GM19351 (cell line): ENCODE measurements at regions not wholly inside any gene's neighbourhood (a gene's known extent, or its start where the extent isn't known, plus 50 kb on each side); places are given as distances from the start of the nearest gene placed in this dataset.

ENCODE experiments used
- ATAC-seq: cut with Tn5 transposase; IDR thresholded peaks from one replicate; pipeline ENCODE4 v1.9.1; 2021; ENCODE audit warnings: mild to moderate bottlenecking, moderate library complexity; ENCODE audit not compliant: unreplicated experiment

DNA sequence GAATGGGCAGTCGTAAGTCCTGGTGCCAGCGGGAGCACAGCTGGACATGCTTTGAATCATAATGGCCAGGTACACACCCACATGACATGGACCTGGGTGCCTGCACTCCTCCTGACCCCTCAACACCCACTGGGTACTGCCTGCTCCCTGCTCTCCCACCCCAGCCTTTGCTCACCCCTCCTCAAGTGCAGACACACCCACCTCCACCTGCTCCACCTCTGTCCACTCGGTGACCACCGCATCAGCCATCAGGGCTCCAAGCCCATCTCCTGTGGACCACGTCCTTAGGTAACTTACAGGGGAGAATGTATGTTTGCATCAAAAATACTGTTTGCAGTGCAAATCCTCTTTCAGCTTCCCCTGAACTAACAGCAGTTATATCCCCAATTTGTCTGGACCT, 214.6 kb downstream of the BRD1 start:
- ATAC-seq, result no peak

DNA sequence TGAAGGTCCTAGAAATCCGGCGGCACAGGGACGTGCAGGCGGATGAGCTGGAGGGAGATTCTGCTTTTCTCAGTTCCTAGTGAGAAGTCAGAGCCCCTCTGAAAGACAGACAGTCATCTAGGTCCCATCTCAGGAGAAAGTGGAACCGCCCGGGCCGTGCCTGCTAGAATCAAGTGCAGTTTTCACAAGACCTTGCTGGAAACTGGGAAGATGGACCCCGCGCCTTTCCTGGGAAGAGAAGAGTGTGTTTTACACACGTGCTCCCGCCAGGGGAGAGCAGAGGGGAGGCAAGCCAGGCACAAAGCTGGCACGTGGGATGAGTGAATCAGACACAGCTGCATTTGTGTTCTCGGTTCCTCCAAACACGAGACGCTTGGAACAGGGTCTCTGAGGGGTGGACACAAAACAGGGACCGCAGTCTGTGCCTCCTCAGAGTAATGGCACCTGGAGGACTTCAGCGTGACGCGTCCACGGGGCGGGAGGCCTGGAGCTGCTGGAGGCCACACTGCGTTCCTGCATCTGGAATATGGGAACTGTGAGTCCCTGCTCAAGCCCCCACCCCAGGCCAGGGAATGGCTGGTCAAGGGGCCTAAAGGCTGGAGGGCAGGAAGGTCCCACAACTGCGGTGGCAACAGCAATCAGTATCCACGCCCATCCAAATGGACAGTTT, 218.3 kb downstream of the BRD1 start:
- ATAC-seq, result no peak

DNA sequence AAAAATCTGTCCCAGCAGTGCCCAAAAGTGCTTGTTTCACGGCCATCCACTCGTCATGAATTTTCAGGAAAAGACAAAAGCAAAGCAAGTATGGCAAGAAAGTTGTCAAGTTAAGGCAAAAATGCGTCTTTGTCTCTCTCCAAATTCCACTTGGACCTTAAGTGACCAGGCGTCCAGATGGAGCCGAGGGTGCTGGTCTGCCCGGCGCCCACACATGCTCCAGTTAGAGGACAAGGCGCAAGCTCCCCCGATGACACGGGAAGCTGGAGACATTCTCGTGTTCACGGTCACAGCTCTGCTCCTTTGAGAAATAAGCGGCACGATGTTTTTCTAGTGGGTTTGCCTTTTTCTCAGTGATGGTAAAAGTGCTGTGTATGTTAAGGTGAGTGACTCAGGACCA, 219.0 kb downstream of the BRD1 start:
- ATAC-seq, result no peak

DNA sequence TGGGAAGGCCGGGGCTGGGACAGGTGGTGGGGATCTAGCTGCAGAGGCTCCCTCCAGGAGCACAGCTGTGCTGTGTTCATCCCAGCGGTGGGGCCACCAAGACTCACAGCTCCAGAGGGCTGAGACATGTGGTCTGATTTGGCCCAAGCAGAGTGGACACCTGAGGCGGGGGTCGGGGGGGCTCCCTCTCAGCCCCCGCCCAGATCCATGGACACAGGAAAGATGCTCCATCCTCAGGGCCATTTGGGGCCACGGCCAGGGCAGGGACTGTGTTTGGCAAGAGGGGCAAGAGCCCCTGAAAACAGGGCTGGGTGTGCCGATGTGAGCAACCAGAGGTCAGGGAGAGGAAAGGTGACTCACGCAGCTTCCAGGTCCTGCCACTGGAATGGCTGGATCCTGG, 219.4 kb downstream of the BRD1 start:
- no peak for ATAC-seq

DNA sequence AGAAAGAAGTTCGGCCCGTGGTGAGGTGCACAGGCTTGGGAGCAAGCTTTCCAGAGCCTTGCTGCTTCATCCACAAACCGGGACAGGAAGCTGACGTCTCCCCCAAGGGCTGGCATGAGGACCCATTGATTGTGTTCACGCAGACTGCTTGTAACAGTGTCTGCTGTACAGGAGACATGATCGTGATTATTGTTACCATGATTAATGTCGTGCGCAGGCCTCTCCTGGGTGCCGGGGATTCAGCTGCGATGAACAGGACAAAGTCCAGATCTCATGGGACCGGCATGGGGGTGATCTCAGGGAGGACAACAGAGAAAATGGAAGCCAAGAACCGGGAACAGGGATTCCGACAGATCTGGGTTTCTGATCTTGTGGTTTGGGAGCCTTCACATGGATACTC, 219.9 kb downstream of the BRD1 start:
- ATAC-seq, result no peak

DNA sequence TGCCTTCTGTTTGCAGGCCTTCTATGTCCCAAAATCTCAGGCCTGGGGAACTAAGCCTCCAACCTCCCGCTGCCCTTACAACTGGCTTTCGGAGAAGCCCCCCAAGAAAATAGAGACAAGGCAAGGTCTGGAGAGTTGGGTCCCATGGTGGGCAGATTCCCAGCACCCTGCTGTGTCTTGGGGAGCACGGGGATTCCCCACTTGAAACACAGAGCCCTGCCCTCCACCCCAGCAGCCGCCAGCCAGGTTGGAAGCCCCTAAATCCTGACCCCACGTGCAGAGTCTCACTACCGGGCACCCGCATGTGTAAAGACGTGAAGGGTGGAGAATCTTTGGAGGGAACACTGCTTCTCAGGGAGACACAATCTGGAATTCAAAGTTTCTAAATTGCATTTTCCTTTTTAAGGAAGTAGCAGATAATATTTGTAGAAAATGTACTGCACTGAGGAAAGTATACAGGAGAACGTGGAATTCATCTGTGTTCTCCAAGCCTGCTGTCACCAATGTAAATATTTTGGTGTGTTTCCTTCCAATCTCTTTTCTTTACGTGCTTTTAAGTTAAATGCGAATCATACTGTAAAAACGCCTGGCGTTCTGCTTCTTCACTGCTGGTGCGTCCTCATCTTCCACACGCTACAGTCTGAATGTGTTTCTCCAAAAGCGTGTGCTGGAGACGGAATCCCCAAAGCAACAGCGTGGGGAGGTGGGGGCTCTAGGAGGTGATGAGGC, 220.9 kb downstream of the BRD1 start:
- no peak for ATAC-seq

DNA sequence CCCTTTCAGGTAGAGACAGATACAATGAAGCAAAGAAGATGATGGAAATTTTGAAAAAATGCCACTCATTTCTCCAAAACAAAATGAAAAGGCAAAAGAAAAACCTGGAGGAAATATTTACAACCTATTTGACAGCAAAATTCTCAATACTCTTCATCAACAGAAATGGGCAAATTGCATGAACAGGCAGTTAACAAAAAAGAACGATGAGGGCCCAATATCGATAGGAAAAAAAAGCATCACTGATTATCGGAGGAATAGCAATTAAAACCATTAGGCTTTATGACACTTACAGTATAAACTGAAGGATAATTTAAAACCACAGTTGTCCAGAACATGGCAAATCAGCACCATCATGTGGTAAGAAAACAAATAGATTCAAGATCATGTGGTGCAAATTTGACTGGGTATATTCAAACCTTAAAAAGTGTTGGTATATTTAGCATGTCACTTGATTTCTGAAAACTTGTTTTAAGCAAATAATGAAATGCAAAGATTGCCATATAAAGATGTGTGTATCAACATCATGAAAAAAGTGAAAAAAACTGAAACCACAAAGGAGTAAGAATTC, 222.9 kb downstream of the BRD1 start:
- no peak for ATAC-seq

DNA sequence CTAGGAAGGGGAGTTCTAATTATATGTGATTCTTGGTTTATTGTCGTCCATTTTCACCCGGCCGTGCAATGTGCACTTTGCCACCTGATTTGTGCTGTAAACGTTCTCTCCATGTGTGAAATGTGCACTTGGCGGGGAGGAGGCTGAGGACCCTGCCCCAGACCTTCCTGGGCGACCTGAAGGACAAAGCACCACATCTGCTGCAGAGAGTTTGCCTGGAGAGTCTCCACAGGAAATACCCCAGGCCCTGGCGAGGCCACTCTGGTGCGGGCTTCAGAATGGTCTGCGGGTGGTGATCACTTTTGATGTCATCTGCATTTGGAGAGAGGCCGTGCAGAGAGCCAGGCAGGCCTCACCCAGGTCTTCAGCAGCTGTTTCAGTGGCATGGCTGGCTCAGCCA, 224.7 kb downstream of the BRD1 start:
- ATAC-seq, result no peak

DNA sequence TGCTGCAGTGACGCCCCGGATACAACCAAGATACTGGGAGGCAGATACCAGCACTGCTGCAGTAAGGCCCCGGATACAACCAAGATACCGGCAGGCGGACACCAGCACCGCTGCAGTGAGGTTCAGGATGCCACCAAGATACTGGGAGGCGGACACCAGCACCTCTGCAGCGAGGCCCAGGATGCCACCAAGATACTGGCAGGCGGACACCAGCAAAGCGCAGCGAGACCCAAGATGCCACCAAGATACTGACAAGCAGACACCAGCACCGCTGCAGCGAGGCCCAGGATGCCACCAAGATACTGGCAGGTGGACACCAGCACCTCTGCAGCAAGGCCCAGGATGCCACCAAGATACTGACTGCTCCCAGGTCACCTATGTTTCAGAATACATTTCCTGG, 225.2 kb downstream of the BRD1 start:
- no peak for ATAC-seq

DNA sequence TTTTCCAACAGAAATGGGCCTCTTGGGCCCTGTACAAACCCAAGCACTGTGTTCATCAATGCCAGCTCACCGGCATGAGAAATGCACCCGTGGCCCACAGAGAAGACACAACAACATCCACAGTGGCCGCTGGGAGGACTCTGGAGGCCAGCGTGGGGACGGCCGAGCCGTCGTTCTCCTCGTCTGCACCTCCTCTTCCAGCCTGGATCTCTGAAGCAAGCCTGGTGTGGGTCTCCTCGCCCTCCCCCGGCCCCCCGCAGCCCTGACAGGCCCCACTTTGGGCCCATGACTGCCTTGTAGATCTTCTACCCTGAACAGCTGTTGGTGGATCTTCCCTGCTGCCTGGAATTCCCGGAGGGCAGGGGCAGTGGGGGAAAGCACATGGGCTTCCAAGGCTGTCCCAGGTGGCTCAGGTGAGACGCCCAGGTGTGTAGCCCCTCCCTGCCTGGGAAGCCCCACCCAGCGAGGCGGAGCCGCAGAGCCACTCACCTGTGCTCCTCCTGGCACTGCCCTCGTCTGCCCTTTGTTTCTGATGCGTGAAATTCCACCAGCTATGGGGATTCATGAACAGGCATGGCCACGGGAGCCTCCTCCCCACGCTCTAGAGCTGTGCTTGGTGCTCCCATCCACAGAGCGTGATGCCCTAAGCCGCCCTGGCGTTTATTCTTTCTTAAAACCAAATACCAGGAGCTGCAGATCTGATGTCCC, 225.9 kb downstream of the BRD1 start:
- ATAC-seq, result no peak

DNA sequence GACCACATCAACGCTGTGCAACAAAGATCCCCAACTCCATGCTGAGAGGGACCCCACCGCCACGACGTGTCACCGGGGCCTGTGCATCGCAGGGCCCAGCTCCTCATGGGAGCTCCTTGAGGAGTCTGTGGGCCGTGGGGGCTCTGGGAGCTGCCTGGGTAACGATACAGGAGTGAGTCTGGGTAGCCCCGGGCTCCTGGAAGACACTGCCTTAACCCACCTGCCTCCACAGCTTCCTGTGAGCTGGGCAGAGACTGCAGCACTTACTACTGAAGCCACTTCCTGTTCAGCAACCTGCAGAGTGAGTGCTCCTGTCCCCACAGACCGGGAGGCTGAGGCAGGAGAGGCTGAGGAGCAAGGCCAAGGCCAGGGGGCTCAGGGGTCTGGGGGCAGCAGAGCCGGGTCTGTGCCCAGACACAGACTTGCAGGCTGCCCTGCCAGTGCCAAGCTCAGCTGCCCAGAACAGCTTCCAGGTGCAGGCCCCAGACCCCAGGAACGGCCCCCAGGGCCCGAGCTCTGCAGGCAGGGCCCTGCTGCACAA, 226.7 kb downstream of the BRD1 start:
- no peak for ATAC-seq

DNA sequence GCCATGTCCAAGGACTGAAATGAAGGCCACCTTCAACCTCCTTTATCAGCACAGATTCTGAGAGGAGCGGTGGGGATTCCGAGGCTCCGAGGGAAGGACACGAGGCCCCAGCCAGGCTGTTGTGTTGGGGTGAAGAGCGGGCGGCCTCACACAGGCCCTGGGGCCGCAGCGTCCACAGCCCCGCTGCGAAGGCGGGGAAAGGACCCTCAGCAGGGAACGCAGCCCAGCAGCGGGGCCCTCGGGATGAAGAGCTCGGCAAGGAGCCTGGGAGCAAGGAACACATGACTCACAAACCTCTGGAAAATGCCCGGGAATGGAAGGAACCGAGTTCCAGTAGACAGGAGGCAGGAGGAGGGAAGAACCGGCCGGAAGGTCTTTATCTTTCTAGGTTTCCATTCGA, 227.2 kb downstream of the BRD1 start:
- no peak for ATAC-seq

DNA sequence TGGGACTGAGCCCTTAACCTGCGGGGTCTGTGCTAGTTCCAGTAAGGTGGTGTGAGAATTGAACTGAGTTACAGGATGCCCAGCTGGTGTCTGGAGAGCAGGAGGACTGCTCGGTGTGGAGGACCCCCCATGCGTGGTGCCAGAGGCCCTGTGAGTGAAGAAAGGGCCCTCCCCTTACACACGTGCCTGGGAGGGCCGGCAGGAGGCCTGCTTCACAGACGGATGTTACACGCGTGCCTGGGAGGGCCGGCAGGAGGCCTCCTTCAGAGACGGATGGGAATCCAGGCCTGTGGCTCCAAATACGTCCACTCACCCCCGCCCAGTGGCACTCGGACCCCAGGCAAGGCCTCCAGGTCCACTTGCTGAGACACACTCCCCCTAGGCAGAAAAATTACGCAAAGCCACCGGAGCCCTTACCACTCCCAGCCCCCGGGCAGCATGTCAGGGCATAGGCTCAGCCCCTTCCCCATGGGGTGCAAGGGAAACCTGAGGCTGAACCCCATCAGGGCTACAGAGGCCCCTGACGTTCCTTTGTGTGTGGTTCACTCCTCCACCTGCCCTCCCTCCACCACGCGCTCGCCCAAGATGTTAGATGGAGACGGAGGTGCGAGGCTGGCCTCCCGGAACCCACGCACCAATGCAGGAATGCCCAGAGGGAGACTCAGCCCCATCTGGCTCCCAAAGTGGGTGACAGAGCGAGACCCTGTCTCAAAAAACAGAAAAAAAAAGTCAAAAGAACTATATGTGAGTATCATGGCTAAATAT, 227.8 kb downstream of the BRD1 start:
- no peak for ATAC-seq

DNA sequence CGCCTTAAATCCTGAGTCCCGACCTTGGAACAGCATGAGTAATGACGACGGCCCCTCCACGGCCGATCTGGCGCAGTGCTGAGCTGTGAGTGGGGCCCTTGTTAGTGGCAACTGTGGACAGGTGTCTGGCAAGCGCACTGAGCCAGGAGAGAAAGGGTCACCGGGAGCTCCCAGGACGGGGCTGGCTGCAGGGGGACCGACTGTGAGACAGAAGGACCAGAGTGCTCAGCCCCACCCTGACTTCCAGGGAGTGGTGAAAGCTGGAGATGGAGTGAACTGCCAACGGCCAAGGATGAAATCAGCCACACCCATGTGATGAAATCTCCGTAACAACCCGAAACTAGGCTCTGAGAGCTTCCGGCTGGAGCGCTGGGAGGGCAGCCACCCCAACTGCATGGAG, 228.6 kb downstream of the BRD1 start:
- ATAC-seq, result no peak

DNA sequence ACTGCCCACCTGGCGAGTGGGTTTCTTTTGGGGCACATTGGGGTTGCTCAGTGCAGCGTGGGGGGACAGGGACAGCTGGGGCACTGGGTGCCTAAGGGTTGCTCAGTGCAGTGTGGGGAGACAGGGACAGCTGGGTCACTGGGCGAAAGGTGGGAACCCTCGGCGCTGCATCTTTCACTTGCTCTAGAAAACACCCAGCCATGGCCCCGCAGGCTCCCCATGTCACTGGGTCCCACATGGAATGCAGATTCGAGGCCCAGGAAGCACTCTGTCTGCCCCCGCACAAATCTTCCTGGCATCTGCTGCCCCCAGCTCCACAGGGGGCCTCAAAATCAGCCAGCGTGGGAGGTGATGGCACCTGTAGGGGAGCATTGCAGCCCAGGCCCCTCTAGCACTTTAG, 229.3 kb downstream of the BRD1 start:
- no peak for ATAC-seq

DNA sequence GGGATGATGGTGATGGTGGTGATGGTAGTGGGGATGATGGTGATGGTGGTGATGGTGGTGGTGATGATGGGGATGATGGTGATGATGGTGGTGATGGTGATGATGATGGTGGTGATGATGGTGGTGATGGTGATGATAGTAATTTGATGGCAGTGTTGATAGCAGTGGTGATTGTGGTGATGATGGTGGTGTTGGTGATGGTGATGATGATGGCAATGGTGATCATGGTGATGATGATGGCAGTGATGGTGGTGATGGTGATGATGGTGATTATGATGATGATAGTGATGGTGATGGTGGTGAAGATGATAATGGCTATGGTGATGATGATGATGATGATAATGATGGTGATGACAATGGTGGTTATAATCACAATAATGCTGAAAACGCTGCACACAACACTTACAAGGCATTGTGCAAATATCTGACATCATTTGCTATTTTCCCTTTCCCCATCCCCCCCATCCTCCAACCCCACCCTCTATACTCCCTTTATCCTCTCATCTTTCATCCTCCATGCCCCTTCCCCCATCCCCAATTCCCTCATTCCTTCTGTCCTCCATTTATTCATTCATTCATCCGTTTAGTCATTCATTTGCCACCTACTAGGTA, 230.1 kb downstream of the BRD1 start:
- no peak for ATAC-seq

DNA sequence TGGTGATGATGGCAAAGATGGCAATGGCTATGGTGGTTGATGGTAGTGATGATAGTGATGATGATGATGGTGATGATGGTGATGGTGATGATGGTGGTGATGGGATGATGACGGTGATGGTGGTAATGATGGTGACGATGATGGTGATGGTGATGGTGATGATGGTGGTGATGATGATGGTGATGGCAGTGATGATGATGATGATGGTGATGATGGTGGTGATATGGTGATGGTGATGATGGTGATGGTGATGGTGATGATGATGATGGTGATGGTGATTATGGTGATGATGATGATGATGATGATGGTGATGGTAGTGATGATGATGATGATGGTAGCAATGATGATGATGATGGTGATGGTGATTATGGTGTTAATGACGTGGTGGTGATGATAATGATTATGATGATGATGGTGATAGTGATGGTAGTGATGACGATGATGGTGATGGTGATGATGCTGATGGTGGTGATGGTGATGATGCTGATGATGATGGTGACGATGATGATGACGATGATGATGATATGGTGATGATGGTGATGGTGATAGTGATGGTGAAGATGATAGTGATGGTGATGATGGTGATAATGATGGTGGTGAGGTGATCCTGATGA, 232.1 kb downstream of the BRD1 start:
- no peak for ATAC-seq

DNA sequence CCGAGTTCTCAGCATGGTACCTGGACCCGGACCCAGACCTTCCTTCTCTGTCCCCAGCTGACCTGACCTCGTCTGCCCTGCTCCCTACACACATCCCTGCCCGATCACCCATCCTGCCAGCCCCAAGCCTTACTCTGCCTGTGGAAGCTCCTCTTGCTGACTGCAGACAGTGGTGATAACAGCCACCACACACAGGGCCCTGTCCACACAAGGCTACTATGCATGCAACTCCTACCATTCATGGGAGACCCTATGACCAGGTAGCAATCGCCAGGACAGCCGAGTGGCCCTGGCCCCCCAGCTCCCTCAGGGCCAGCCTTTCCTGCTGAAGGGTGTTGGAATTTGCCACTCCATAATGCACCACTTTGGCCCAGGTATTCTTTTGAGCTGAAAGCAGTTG, 233.6 kb downstream of the BRD1 start:
- ATAC-seq, result no peak

DNA sequence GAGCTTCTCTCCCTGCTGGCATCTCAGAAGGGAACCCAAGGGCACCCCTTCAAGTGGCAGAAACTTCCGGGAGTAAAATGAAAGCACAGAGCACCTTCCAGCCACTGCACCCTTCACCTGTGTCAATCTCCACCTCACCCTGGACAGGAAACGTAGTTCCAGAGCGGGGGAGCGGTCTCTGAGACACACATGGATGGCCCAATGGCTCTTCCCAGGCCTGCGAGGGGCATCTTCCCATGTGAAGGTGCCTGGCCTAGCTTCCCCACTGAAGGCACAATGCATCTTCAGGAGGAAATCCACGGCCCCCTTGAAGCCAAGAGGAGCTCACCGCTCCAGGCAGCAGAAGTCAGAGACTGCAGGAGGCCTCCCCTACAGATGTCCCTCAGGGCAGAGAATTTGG, 234.2 kb downstream of the BRD1 start:
- ATAC-seq, result no peak
